NCI-H82 treated with DMSO at 0.1 percent for 48 hours (cell line): ENCODE measurements at regions not wholly inside any gene's neighbourhood (a gene's known extent, or its start where the extent isn't known, plus 50 kb on each side); places are given as distances from the start of the nearest gene placed in this dataset.
"Not testable (repeated sequence)": the region's sequence is repeated elsewhere in the genome, so short reads cannot be mapped to it uniquely, and the experiment has no call there.

Experiments
- DNase-seq: peaks from one replicate; lab custom pipeline; 2025; ENCODE audit not compliant: unreplicated experiment; lab: John Stamatoyannopoulos, UW

DNA sequence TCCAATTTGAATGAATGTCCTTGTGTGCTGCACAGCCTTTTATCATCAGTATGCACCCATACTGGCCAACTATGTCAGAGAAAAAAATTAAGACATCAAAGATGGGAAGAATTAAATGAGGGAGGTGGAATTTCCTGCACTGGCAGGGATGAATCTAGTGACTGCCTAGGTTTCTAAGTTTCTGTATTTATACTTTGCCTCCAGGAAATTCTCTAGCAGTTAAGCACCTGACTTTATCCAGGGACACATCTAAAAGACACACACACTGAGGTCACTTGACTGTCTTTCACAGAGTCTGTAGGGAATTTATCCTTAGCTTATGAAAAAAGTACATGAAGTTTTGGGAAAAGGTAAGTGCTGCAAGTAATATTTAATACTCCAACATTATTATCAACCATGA lies 636.5 kb upstream of the PTCHD4 start:
- DNase-seq, result no peak

DNA sequence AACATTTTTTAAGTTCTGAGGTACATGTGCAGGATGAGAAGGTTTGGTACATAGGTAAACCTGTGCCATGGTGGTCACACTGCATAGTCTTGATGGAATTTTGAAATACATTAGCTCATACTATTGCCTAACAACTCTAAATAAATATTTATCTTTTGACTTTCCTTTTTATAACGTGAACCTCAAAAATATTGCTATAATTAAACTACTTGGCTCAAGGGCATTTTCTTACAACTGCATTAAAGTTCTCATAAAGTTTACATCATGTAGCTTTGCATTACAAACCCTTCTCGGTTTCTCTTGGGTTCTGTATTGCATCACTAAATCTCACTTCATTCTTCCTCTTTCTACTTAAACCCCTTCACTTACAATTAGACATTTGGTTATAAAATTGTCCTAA lies 636.0 kb upstream of the PTCHD4 start:
- DNase-seq, result no peak

DNA sequence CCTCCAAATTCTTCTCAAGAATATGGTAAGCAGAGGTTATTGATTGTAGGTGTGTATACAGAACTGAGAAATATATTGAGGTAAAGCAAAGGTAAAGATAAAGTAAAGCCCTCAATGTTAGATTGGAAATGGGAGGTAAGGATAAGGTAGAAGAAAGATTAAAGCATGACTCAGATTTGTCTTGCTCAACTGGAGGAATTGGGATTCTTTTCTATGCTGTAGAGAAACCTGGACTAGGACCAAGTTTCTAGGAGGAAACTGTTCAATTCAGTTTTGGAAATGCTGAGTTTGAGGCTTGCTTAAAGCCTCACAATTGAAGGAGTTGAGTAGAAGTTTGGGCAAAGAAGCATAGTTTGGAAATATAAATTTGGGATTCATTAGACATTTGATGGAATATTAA lies 634.0 kb upstream of the PTCHD4 start:
- no peak for DNase-seq

- no peak for DNase-seq
Observed at GRCh38 chr6:48743738-48744137, 632.7 kb upstream of the PTCHD4 start.

DNA sequence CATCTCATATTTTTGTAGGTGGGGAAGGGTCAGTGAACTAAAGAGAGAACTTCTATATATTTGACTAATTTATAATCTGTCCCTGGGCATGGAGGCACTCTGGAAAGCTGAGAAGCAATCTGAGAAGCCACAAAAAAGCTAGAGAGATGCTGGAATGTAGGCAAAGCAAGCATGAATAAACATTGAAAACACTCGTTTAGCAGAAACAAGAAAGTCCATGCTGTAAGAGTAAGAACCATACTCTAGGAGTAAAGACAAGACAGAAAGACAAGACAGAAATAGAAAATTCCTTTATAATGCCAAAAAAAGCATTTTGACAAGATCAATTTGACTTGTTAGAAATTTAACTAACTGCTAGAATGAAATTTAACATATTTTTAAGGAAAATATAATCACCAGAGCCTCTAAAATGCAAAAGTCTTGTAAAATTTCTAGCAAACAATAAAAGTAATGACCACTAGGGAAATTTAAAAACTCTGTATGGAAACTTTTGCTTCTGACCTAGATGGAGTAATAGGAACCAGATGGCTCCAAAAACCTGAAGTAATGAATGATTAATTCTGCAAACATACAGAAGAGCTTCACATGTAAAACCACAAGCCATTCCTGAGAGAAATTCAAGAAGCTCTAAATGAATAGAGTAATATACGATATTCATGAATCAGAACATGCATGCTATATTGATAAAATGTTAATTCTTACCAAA lies 625.7 kb upstream of the PTCHD4 start:
- no peak for DNase-seq

- no peak for DNase-seq
Observed at GRCh38 chr6:48735846-48736245, 624.8 kb upstream of the PTCHD4 start.

DNA sequence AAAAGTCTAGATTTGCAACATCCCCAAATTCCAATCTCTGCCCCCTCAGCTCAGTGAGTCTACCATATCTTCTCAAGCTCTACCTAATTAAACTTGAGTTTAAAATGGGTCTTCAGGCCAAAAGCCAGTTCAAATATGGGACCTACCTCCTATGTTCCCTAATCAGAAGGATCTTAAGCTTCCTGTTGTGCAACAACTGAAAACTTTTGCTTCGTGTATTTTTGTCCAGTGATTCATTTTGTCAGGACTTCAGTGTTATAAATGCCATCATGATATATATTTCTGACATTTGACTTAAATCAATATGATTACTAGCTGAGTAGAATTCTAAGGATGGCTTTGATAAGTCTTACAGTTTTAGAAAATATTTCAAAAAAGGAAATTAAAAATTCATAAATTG lies 622.6 kb upstream of the PTCHD4 start:
- DNase-seq, result no peak

GRCh38 chr6:48714699-48715098 lies 603.7 kb upstream of the PTCHD4 start:
- no peak for DNase-seq

GRCh38 chr6:48714250-48714649 lies 603.3 kb upstream of the PTCHD4 start:
- DNase-seq, result no peak

GRCh38 chr6:48713612-48714011 lies 602.6 kb upstream of the PTCHD4 start:
- DNase-seq, result no peak

DNA sequence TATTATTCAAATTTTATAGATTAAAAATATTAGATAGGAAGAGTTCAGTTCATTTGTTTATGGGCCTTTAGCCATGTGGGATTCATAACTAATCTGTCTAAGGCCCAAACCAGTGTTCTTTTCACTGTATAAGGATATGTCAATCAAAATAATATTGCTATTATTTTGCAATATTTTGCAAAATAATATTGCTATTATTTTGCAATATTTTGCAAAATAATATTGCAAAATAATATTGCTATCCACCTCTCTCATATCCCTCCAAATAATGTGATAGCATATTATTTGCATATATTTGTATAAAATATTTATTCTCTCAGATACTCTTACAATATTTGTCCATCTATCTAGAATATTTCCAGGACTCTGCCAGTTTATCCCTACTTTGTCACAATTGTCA lies 595.3 kb upstream of the PTCHD4 start:
- no peak for DNase-seq

GRCh38 chr6:48701572-48701971 lies 590.6 kb upstream of the PTCHD4 start:
- no peak for DNase-seq

DNA sequence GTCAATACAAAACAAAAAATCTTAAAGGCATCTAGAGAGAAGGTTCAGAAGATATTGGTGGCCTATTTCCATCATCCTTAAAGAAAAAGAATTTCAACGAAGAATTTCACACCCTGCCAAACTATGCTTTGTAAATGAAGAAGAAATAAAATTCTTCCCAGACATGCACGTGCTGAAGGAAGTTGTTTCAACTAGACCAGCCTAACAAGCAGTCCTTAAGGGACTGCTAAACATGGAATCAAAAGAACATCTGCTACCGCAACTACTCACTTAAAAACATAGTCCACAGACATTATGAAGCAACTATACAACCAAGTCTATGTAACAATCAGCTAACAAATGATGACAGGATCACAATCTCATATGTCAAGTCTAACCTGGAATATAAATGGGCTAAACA lies 584.9 kb upstream of the PTCHD4 start:
- DNase-seq, result no peak

DNA sequence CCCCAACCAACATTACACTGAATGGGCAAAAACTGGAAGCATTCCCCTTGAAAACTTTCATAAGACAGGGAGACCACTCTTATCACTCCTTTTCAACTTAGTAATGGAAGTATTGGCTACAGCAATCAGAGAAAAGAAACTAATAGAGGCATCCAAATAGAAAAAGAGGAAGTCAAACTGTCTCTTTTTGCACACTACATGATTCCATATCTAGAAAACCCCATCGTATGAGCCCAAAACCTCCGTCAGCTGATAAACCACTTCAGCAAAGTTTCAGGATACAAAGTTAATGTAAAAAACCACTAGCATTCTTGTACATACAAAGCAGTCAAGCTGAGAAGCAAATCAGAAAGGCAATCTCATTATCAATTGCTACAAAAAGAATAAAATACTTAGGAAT lies 580.4 kb upstream of the PTCHD4 start:
- no peak for DNase-seq

GRCh38 chr6:48689498-48689897 lies 578.5 kb upstream of the PTCHD4 start:
- DNase-seq, result no peak

DNA sequence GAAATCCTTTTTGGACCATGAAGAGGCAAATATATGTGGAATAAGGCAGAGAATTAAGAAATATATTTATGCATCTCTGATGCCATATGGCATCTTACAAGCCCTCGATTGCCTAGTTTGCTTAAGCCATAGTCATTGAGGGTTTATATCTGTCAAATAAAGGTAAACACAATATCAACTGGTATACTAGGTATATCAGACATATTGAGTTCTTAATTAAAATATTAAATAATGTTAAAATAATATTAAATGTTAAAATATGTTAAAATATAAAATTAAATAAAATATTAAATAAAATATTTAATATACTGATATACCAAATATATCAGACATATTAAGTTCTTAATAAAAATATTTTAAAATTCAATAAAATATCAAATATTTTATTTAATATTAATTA lies 567.4 kb upstream of the PTCHD4 start:
- no peak for DNase-seq

GRCh38 chr6:48671505-48671904 lies 560.5 kb upstream of the PTCHD4 start:
- DNase-seq, result no peak

DNA sequence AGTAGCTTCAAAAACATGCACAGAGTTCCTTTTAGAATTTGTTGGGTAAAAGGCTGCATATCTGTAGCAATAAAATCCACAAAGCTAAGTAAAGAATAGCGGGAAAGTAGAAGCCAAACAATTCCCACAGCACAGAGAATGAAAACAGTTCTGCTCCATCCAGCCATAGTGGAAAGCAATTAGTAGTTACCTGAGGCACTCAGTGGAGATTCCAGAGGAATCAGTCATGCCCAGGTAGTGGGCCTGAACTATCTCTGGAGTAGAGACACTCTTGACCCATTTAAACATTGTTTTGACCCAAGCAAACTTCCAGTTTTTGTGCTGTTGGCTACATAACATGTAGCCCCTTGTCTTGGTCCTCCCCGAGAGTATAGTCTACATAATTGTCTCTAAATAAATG lies 559.5 kb upstream of the PTCHD4 start:
- no peak for DNase-seq

- DNase-seq, result no peak
Observed at GRCh38 chr6:48667797-48668196, 556.8 kb upstream of the PTCHD4 start.

DNA sequence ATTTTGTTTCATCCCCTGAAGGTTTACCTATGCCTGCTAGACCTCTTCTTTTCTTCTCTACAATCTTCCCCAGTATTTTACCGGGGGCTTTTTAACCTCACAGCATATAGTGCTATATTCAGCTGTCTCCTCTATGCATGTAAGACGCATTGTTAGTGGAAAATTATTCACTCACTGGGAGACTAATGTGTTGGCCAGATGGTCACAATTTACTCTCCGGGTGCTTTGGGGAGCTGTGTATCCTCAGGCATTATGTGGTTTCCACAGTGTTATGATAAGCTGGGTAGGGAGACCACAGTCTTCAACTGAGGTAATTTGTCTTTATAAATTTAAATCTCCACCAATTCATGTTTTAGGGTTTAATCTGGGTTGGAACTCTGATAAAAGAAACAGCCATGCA lies 553.8 kb upstream of the PTCHD4 start:
- peak; percentile 15 for DNase-seq

DNA sequence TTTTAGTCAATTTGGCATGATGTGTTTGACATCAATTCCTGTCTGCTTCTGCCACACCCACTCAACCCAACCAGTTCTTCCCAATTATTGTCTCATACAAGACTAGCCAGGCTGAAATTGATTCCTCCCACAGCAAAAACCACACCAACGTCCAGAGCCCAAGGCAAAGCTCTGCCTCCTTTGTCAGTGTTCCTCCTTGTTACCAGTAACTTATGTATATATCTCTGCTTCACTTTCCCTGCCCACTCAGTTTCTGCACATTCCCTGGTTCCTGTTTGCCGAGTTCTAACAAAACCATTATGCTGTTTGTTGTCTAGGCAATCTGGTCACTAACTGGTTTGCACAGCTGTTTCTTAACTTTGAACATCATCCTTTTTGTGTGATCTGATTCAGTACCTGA lies 547.9 kb upstream of the PTCHD4 start:
- DNase-seq, result no peak

DNA sequence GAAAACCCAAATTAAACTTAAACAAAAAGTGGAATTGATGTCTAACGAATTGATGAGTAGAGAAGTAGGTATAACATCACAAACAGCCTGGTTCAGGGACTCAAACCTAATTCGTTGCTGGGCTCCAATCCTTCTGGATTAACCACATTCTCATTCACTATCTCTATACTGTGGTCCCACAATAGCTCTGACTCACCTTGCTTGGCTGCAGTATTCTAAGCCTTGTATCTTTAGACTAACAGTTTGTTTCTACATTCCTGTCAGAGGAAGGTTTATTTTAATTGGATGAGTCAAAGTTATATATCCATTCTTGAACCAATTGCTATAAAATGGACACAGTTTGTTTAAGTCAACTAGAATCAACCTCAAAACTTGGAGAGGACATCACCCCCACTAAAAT lies 530.5 kb upstream of the PTCHD4 start:
- no peak for DNase-seq

DNA sequence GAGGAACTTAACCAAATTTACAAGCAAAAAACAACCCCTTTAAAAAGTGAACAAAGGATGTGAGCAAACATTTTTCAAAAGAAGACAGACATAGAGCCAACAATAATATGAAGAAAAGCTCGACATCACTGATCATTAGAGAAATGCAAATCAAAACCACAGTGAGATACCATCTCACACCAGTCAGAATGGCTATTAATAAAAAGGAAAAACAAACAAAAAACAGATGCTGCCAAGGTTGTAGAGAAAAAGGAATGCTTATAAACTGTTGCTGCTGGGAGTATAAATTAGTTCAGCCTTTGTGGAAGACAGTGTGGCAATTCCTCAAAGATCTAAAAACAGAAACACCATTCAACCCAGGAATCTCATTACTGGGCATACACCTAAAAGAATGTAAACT lies 527.8 kb upstream of the PTCHD4 start:
- not testable (repeated sequence) for DNase-seq

GRCh38 chr6:48630511-48630910 lies 519.5 kb upstream of the PTCHD4 start:
- no peak for DNase-seq
